A673 (cell line): ENCODE measurements at regions not wholly inside any gene's neighbourhood (a gene's known extent, or its start where the extent isn't known, plus 50 kb on each side); places are given as distances from the start of the nearest gene placed in this dataset.

Experiments
- BruUV-seq: library from RNA; stranded (reverse); fragments of 400-500 nt; replicated peaks from 2 replicates; lab custom pipeline; 2021; lab: Mats Ljungman, UMichigan
- CTCF ChIA-PET: fragments of 300-600 bp; sonication (Branson Sonifier 250); formaldehyde crosslinking; loops from one replicate; lab custom pipeline; 2022; ENCODE audit warnings: antibody characterized with exemption; lab: Charles Lee
- POLR2A ChIA-PET: fragments of 300-600 bp; sonication (Branson Sonifier 250); formaldehyde crosslinking; loops from one replicate; lab custom pipeline; 2022; ENCODE audit warnings: antibody characterized with exemption; ENCODE audit not compliant: low non-redundant PET; lab: Charles Lee
- DNase-seq: peaks from one replicate; pipeline ENCODE4 v3.0.0-alpha.2; 2015; ENCODE audit warnings: low spot score
- H3K27ac ChIP-seq: fragments of 200-600 bp; sonication (generic); 2 replicates; pipeline ENCODE4 v1.5.1; 2016; ENCODE audit warnings: mixed run types, low read depth, mild to moderate bottlenecking, mixed read lengths, antibody characterized with exemption, low read length; ENCODE audit not compliant: poor library complexity, severe bottlenecking
- H3K27me3 ChIP-seq: fragments of 200-600 bp; sonication (generic); replicated peaks from 2 replicates; pipeline ENCODE4 v1.6.1; 2017; ENCODE audit warnings: mixed run types, low read depth, mild to moderate bottlenecking, mixed read lengths, antibody characterized with exemption, low read length; ENCODE audit not compliant: insufficient read depth, poor library complexity
- H3K36me3 ChIP-seq: fragments of 200-600 bp; sonication (generic); 2 replicates; pipeline ENCODE4 v1.6.1; 2016; ENCODE audit warnings: mixed run types, mild to moderate bottlenecking, mixed read lengths, antibody characterized with exemption, low read length; ENCODE audit not compliant: insufficient read depth, poor library complexity, severe bottlenecking
- H3K4me1 ChIP-seq: fragments of 200-600 bp; sonication (generic); 2 replicates; pipeline ENCODE4 v1.6.1; 2017; ENCODE audit warnings: mixed run types, mild to moderate bottlenecking, mixed read lengths, antibody characterized with exemption, low read length; ENCODE audit not compliant: insufficient read depth, poor library complexity, severe bottlenecking
- H3K4me3 ChIP-seq: fragments of 200-600 bp; sonication (generic); 2 replicates; pipeline ENCODE4 v1.5.1; 2016; ENCODE audit warnings: low read depth, mixed run types, mild to moderate bottlenecking, mixed read lengths, low read length; ENCODE audit not compliant: poor library complexity, severe bottlenecking
- H3K9me3 ChIP-seq: fragments of 200-600 bp; sonication (generic); 2 replicates; pipeline ENCODE4 v1.6.1; 2016; ENCODE audit warnings: mixed run types, low read depth, mild to moderate bottlenecking, mixed read lengths, antibody characterized with exemption, low read length; ENCODE audit not compliant: poor library complexity, severe bottlenecking
- CTCF ChIP-seq: fragments of 300-800, 200-600 bp; sonication (generic); conservative IDR thresholded peaks from 2 replicates; pipeline ENCODE4 v1.5.1; 2017; ENCODE audit warnings: low read depth, mild to moderate bottlenecking, antibody characterized with exemption, low read length, moderate library complexity, mixed read lengths
- EZH2 ChIP-seq: fragments of 200-600 bp; sonication (generic); IDR thresholded peaks from 2 replicates; pipeline ENCODE4 v1.6.1; 2017; ENCODE audit warnings: borderline replicate concordance, low read depth, mild to moderate bottlenecking, mixed read lengths, antibody characterized with exemption, low read length; ENCODE audit not compliant: poor library complexity, severe bottlenecking
- intact Hi-C: fragments of 100-400 bp; cut with micrococcal nuclease; formaldehyde crosslinking; loops from one replicate; pipeline ENCODE4 v1.10.0; 2022; ENCODE audit not compliant: unreplicated experiment

DNA sequence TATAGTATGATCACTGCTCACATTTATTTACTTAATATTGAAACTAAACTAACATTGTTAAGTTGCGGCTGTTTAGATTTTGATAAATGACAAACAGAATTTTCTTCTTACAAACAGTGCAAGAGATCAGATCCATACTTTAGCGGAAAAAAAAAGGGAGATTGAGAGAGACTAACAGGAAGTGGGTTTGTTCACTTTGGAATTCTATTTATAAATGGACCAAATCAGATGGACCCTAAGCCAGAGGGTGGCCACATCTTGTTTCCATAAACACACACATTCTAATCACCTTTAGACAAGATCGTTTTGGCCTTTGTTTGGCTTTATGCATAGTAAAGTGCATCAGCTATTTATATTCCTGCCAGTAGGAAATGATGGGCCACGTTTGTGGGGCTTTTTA is 381.4 kb upstream of the CD180 start:
- no peaks in the 10 kb centered on the region for H3K36me3 ChIP-seq
- intact Hi-C loops = no loop called here
- ChIA-PET POLR2A (no interaction called here), CTCF (no interaction called here)
- H3K4me1 ChIP-seq = no peaks in the 10 kb centered on the region
- TF ChIP-seq EZH2 (no peak), CTCF (no peak)
- H3K9me3 ChIP-seq = peaks cover 7% of the 10 kb centered on the region
- no peak overlapping the region for H3K4me3 ChIP-seq
- DNase-seq = no peak
- no peak overlapping the region for H3K27ac ChIP-seq
- no TSS peak for BruUV-seq
- no peaks in the 10 kb centered on the region for H3K27me3 ChIP-seq

GRCh38 chr5:67577424-67577823 is 380.8 kb upstream of the CD180 start:
- H3K4me1 ChIP-seq = no peaks in the 10 kb centered on the region
- ChIA-PET CTCF (no interaction called here), POLR2A (no interaction called here)
- peaks cover 7% of the 10 kb centered on the region for H3K9me3 ChIP-seq
- no TSS peak for BruUV-seq
- H3K27ac ChIP-seq = no peak overlapping the region
- no peaks in the 10 kb centered on the region for H3K36me3 ChIP-seq
- DNase-seq = peak; percentile 11
- H3K27me3 ChIP-seq = no peaks in the 10 kb centered on the region
- no peak overlapping the region for H3K4me3 ChIP-seq
- intact Hi-C loops = no loop called here
- TF ChIP-seq CTCF (no peak), EZH2 (no peak)

DNA sequence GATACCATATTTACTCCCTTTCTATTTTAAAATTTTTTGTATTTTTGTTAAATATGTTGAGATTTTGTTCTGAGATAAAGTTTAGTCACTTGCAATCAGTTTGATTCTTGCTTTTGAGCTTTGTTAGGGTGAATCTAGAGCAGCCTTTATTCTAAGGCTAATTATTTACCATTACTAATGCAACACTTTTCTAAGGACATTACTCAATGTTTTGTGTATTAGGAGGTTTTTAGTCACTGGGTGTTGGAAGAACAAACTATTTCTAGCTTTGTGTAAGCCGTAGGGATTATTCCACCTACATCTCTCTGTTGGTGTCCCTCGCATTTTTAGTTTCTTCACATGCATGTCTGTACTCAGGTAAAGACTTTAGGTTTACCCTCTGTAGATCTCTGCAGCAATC is 379.5 kb upstream of the CD180 start:
- peaks cover 7% of the 10 kb centered on the region for H3K9me3 ChIP-seq
- TF ChIP-seq CTCF (no peak), EZH2 (no peak)
- POLR2A ChIA-PET = no interaction called here
- CTCF ChIA-PET = no interaction called here
- no peaks in the 10 kb centered on the region for H3K27me3 ChIP-seq
- no peak overlapping the region for H3K27ac ChIP-seq
- no peak overlapping the region for H3K4me3 ChIP-seq
- DNase-seq = no peak
- H3K36me3 ChIP-seq = no peaks in the 10 kb centered on the region
- intact Hi-C loops = no loop called here
- H3K4me1 ChIP-seq = no peaks in the 10 kb centered on the region
- no TSS peak for BruUV-seq
